Osteoblast (primary cell): ENCODE measurements at regions not wholly inside any gene's neighbourhood (a gene's known extent, or its start where the extent isn't known, plus 50 kb on each side); places are given as distances from the start of the nearest gene placed in this dataset.

Experiments
- DNase-seq: peaks from one replicate; pipeline ENCODE4 v3.0.0; 2011; ENCODE audit warnings: low spot score, mixed read lengths; ENCODE audit not compliant: insufficient read length; ENCODE audit errors: missing footprints
- H2AFZ ChIP-seq: 2 replicates; pipeline ENCODE4 v1.6.0; 2011; ENCODE audit warnings: mild to moderate bottlenecking, low read length
- H3K27ac ChIP-seq: 2 replicates; pipeline ENCODE4 v1.5.1; 2011; ENCODE audit warnings: mild to moderate bottlenecking, low read depth, low read length, moderate library complexity
- H3K27me3 ChIP-seq: 2 replicates; pipeline ENCODE4 v1.6.0; 2012; ENCODE audit warnings: mild to moderate bottlenecking, control low read depth, inconsistent platforms, low read length, moderate library complexity; ENCODE audit not compliant: insufficient read depth
- H3K36me3 ChIP-seq: 2 replicates; pipeline ENCODE4 v1.5.1; 2011; ENCODE audit warnings: mild to moderate bottlenecking, low read length, control low read depth, moderate library complexity; ENCODE audit not compliant: insufficient read depth
- H3K4me1 ChIP-seq: 2 replicates; pipeline ENCODE4 v1.5.1; 2011; ENCODE audit warnings: mild to moderate bottlenecking, low read length, control low read depth, moderate library complexity; ENCODE audit not compliant: insufficient read depth
- H3K4me2 ChIP-seq: 2 replicates; pipeline ENCODE4 v1.6.0; 2011; ENCODE audit warnings: mild to moderate bottlenecking, low read length; ENCODE audit not compliant: insufficient read depth
- H3K4me3 ChIP-seq: fragments of 200-600 bp; sonication (generic); 3 replicates; pipeline ENCODE4 v1.5.1; 2012; ENCODE audit warnings: mild to moderate bottlenecking, low read length, inconsistent platforms; ENCODE audit not compliant: insufficient read depth
- H3K79me2 ChIP-seq: 2 replicates; pipeline ENCODE4 v1.6.0; 2012; ENCODE audit warnings: mild to moderate bottlenecking, low read length, control low read depth, inconsistent platforms; ENCODE audit not compliant: insufficient read depth
- H3K9me3 ChIP-seq: 2 replicates; pipeline ENCODE4 v1.5.1; 2011; ENCODE audit warnings: low read depth, low read length, control low read depth
- H4K20me1 ChIP-seq: 2 replicates; pipeline ENCODE4 v1.6.0; 2012; ENCODE audit warnings: mild to moderate bottlenecking, low read length, control low read depth; ENCODE audit not compliant: insufficient read depth
- CTCF ChIP-seq: IDR thresholded peaks from 2 replicates; pipeline ENCODE4 v1.5.1; 2011; ENCODE audit warnings: mild to moderate bottlenecking, low read depth, low read length, moderate library complexity; ENCODE audit errors: extremely low read depth

GRCh38 chr13:74969419-74969818 lies 512.5 kb downstream of the TBC1D4 start:
- Histone ChIP-seq H3K27me3 (no peaks in the 10 kb centered on the region), H3K79me2 (no peaks in the 10 kb centered on the region), H3K4me1 (no peaks in the 10 kb centered on the region), H3K4me2 (no peak overlapping the region), H2AFZ (no peak overlapping the region), H3K36me3 (no peaks in the 10 kb centered on the region), H3K27ac (no peak overlapping the region), H4K20me1 (no peaks in the 10 kb centered on the region), H3K9me3 (no peaks in the 10 kb centered on the region), H3K4me3 (no peak overlapping the region)
- no peak for TF ChIP-seq CTCF
- DNase-seq = no peak

- Histone ChIP-seq H4K20me1 (no peaks in the 10 kb centered on the region), H3K27me3 (no peaks in the 10 kb centered on the region), H3K4me1 (no peaks in the 10 kb centered on the region), H3K9me3 (no peaks in the 10 kb centered on the region), H3K36me3 (no peaks in the 10 kb centered on the region), H3K79me2 (no peaks in the 10 kb centered on the region), H3K4me2 (no peak overlapping the region), H3K4me3 (no peak overlapping the region), H3K27ac (no peak overlapping the region), H2AFZ (no peak overlapping the region)
- DNase-seq = no peak
- TF ChIP-seq CTCF = no peak
Observed at GRCh38 chr13:74966814-74967424, 515.0 kb downstream of the TBC1D4 start.

GRCh38 chr13:74966275-74966674 lies 515.7 kb downstream of the TBC1D4 start:
- H3K36me3 ChIP-seq = no peaks in the 10 kb centered on the region
- H3K79me2 ChIP-seq = no peaks in the 10 kb centered on the region
- H3K4me2 ChIP-seq = no peak overlapping the region
- no peak overlapping the region for H2AFZ ChIP-seq
- H3K4me3 ChIP-seq = no peak overlapping the region
- no peaks in the 10 kb centered on the region for H4K20me1 ChIP-seq
- H3K9me3 ChIP-seq = no peaks in the 10 kb centered on the region
- TF ChIP-seq CTCF = no peak
- no peaks in the 10 kb centered on the region for H3K4me1 ChIP-seq
- H3K27ac ChIP-seq = no peak overlapping the region
- H3K27me3 ChIP-seq = no peaks in the 10 kb centered on the region
- DNase-seq = no peak

GRCh38 chr13:74945637-74946036 lies 536.3 kb downstream of the TBC1D4 start:
- Histone ChIP-seq H3K79me2 (no peaks in the 10 kb centered on the region), H2AFZ (no peak overlapping the region), H3K36me3 (no peaks in the 10 kb centered on the region), H4K20me1 (no peaks in the 10 kb centered on the region), H3K4me1 (no peaks in the 10 kb centered on the region), H3K27ac (no peak overlapping the region), H3K27me3 (no peaks in the 10 kb centered on the region), H3K4me2 (no peak overlapping the region), H3K4me3 (no peak overlapping the region), H3K9me3 (no peaks in the 10 kb centered on the region)
- no peak for TF ChIP-seq CTCF
- DNase-seq = no peak
